Renal cortex interstitium (tissue), 11 donors: ENCODE measurements at regions not wholly inside any gene's neighbourhood (a gene's known extent, or its start where the extent isn't known, plus 50 kb on each side); places are given as distances from the start of the nearest gene placed in this dataset.
"Not testable (repeated sequence)": the region's sequence is repeated elsewhere in the genome, so short reads cannot be mapped to it uniquely, and the experiment has no call there.

ENCODE experiments used
- DNase-seq, 11 donors: peaks; one replicate each; pipeline ENCODE4 v3.0.0-alpha.2; 2013; ENCODE audit warnings: low read depth in 9 of 11, low spot score in 4 of 11; ENCODE audit errors: extremely low read depth in 1 of 11

DNA sequence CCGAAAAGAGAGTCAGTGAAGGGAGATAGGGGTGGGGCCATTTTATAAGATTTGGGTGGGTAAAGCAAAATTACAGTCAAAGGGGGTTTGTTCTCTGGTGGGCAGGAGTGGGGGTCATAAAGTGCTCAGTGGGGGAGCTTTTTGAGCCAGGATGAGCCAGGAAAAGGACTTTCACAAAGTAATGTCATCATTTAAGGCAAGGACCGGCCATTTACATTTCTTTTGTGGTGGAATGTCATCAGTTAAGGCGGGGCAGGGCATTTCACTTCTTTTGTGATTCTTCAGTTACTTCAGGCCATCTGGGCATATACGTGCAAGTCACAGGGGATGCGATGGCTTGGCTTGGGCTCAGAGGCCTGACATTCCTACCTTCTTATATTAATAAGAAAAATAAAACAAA, 511.6 kb downstream of the GRIN2A start:
- not testable (repeated sequence) for DNase-seq

- DNase-seq, result not testable (repeated sequence)
These were observed 505.5 kb downstream of the GRIN2A start for GRCh38 chr16:9676560-9677300.

- DNase-seq, result no peak
These were observed 505.0 kb downstream of the GRIN2A start for GRCh38 chr16:9677301-9677653.

- DNase-seq, result no peak
These were observed 502.9 kb downstream of the GRIN2A start for GRCh38 chr16:9679213-9679767.

- no peak for DNase-seq
These were observed 502.1 kb downstream of the GRIN2A start for GRCh38 chr16:9680019-9680655.

GRCh38 chr16:9680968-9681367, 501.3 kb downstream of the GRIN2A start:
- no peak for DNase-seq

- DNase-seq, result no peak
These were observed 500.7 kb downstream of the GRIN2A start for GRCh38 chr16:9681508-9681907.

GRCh38 chr16:9682320-9682719, 499.9 kb downstream of the GRIN2A start:
- DNase-seq, result no peak

DNA sequence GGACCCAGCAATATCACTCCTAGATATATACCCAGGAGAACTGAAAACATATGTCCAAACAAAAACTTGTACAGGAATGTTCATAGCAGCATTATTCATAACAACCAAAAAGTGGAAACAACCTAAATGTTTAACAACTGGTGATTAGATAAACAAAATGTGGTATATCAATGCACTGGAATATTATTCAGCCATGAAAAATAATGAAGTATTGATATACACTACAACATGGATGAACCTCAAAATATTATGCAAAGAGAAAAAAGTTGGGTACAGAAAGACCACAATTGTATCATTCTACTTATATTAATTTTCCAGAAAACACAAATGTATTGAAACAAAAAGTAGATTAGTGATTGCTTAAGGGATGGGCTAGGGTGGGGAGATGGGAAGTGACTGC, 498.6 kb downstream of the GRIN2A start:
- DNase-seq, result no peak

GRCh38 chr16:9687737-9688319, 494.4 kb downstream of the GRIN2A start:
- DNase-seq, result no peak

DNA sequence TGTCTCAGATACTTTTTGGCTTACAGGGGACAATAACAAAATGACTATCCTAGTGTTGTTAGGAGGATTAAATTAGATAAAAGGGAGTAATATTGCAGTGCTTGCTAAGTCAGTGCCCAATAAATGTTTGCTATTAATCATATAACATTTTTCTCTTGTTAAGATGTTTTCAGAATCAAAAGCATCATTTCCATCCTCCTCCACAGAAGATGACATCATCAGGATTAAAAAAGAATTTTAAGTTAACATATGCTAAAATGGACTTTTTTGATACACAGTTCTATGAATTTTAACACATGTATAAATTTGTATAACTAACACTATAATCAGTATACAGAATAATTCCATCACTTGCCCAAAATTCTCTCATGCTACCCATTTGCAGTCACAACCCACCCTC, 492.6 kb downstream of the GRIN2A start:
- DNase-seq, result no peak

GRCh38 chr16:9695152-9695551, 487.1 kb downstream of the GRIN2A start:
- no peak for DNase-seq
